ENCODE measurements at regions not wholly inside any gene's neighbourhood (a gene's known extent, or its start where the extent isn't known, plus 50 kb on each side); places are given as distances from the start of the nearest gene placed in this dataset.

DNA sequence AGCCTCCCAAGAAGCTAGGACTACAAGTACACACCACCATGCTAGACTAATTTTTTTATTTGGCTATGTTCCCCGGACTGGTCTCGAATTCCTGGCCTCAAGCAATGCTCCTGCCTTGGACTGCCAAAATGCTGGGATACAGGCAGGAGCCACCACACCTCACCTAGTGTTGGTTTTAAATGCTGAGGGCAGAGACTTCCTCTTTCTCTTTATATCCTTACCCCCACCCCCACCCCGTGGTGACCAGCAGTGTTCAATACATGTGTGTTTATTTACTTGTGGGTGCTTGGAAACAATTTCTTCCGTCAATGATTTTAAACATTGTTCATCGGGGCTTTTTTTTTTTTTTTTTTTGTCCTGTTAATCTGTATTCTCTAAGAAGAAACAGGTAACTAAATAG, 158.9 kb downstream of the ZBTB18 start:
- DNase-seq (no peak), ATAC-seq (no peak)
- Mint-ChIP-seq H3K36me3 (no peaks in the 10 kb centered on the region), H3K4me1 (peaks cover 0 to 3% (median 0%) of the 10 kb centered on the region in 7 donors), H3K27me3 (peaks cover 0 to 3% (median 0%) of the 10 kb centered on the region in 5 donors), H3K27ac (no peak overlapping the region), H3K4me3 (no peak overlapping the region), H3K9me3 (peaks cover 0 to 4% (median 0%) of the 10 kb centered on the region in 11 donors)
- Histone ChIP-seq H3K27ac (ENCODE audit: low read depth, low read length) (no peak overlapping the region), H3K27me3 (ENCODE audit: control insufficient read depth in 2 of 2, insufficient read depth in 2 of 2, low read length in 2 of 2) (no peaks in the 10 kb centered on the region), H3K4me1 (ENCODE audit: control insufficient read depth in 2 of 2, insufficient read depth in 2 of 2, low read length in 2 of 2) (no peaks in the 10 kb centered on the region), H3K9me3 (ENCODE audit: control insufficient read depth in 2 of 3, low read length in 3 of 3) (no peaks in the 10 kb centered on the region), H3K36me3 (ENCODE audit: control insufficient read depth in 2 of 3, insufficient read depth in 3 of 3, low read length in 3 of 3) (no peaks in the 10 kb centered on the region), H3K4me3 (ENCODE audit: low read length) (no peak overlapping the region)
- intact Hi-C loops (cut with micrococcal nuclease): no loop called here
- POLR2A ChIA-PET: no interaction called here
- CTCF ChIA-PET: interaction anchor here (1.4 kb wide), 1 partner anchor 18 kb away, joined by 3 read pairs; no protein-coding TSS in a partner anchor

- no peak overlapping the region for H3K4me3 Mint-ChIP-seq
- ATAC-seq (no peak), DNase-seq (peak in 1 of 9 donors; percentile 7)
- Histone ChIP-seq H3K4me1 (ENCODE audit: control insufficient read depth in 2 of 2, insufficient read depth in 2 of 2, low read length in 2 of 2) (no peaks in the 10 kb centered on the region), H3K9me3 (ENCODE audit: control insufficient read depth in 2 of 3, low read length in 3 of 3) (no peaks in the 10 kb centered on the region), H3K36me3 (ENCODE audit: control insufficient read depth in 2 of 3, insufficient read depth in 3 of 3, low read length in 3 of 3) (no peaks in the 10 kb centered on the region), H3K27me3 (ENCODE audit: control insufficient read depth in 2 of 2, insufficient read depth in 2 of 2, low read length in 2 of 2) (no peaks in the 10 kb centered on the region), H3K4me3 (ENCODE audit: low read length) (no peak overlapping the region), H3K27ac (ENCODE audit: low read depth, low read length) (no peak overlapping the region)
- H3K9me3 Mint-ChIP-seq: peaks cover 0 to 4% (median 0%) of the 10 kb centered on the region in 11 donors
- H3K4me1 Mint-ChIP-seq: peaks cover 0 to 3% (median 0%) of the 10 kb centered on the region in 7 donors
- H3K27me3 Mint-ChIP-seq: peaks cover 0 to 3% (median 0%) of the 10 kb centered on the region in 5 donors
- POLR2A ChIA-PET: no interaction called here
- CTCF ChIA-PET: no interaction called here
- intact Hi-C loops (cut with micrococcal nuclease): no loop called here
- H3K36me3 Mint-ChIP-seq: no peaks in the 10 kb centered on the region
- no peak overlapping the region for H3K27ac Mint-ChIP-seq
Measured at GRCh38 chr1:244210884-244211558, 159.9 kb downstream of the ZBTB18 start.

DNA sequence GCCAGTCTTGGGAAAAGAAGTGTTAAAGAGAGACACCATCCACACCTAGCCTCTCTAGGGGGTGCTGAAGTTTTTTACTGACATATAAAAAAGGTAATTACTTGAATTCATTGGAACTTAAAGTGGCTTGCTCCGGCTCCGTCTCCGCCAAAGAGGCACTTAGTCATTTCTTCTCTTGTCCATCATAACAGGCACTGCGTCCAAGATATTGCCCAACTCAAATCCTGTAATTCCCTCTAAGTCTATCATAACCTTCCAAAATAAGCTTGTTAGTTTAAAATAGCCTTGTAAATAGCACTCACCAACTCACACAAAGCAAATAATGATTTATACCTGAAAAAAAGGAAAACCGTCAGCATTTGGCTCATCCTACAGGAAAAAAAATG, 160.5 kb downstream of the ZBTB18 start:
- ChIA-PET CTCF (no interaction called here), POLR2A (no interaction called here)
- Histone ChIP-seq H3K27ac (ENCODE audit: low read depth, low read length) (no peak overlapping the region), H3K4me1 (ENCODE audit: control insufficient read depth in 2 of 2, insufficient read depth in 2 of 2, low read length in 2 of 2) (no peaks in the 10 kb centered on the region), H3K9me3 (ENCODE audit: control insufficient read depth in 2 of 3, low read length in 3 of 3) (no peaks in the 10 kb centered on the region), H3K27me3 (ENCODE audit: control insufficient read depth in 2 of 2, insufficient read depth in 2 of 2, low read length in 2 of 2) (no peaks in the 10 kb centered on the region), H3K4me3 (ENCODE audit: low read length) (no peak overlapping the region), H3K36me3 (ENCODE audit: control insufficient read depth in 2 of 3, insufficient read depth in 3 of 3, low read length in 3 of 3) (no peaks in the 10 kb centered on the region)
- DNase-seq (no peak), ATAC-seq (no peak)
- intact Hi-C loops (cut with micrococcal nuclease): no loop called here
- Mint-ChIP-seq H3K27ac (no peak overlapping the region), H3K4me3 (no peak overlapping the region), H3K4me1 (peaks cover 0 to 3% (median 0%) of the 10 kb centered on the region in 7 donors), H3K36me3 (no peaks in the 10 kb centered on the region), H3K9me3 (peaks cover 0 to 4% (median 0%) of the 10 kb centered on the region in 11 donors), H3K27me3 (peaks cover 0 to 1% (median 0%) of the 10 kb centered on the region in 5 donors)

DNA sequence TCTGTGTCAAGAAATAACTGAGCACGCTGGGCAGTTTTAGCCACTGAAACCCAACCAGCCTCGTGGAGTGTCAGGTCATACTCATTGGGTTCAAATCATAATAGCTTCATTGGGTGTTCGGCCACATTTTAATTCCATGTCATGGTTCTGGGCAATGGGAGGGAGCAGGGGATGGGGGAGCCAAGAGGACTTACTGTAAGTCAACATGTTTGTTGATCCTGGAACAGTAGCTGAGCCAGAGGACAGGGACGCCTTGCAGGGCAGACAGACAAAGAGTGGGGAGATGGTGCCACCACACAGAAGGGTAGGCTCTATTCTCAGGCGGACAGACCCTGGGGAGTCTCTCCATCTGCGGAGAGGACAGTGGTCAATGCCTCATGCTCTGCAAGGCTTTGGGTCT, 161.1 kb downstream of the ZBTB18 start:
- Mint-ChIP-seq H3K27me3 (peaks cover 0 to 6% (median 0%) of the 10 kb centered on the region in 5 donors), H3K9me3 (peaks cover 0 to 4% (median 0%) of the 10 kb centered on the region in 11 donors), H3K36me3 (no peaks in the 10 kb centered on the region), H3K4me3 (no peak overlapping the region), H3K4me1 (peaks cover 0 to 3% (median 0%) of the 10 kb centered on the region in 7 donors), H3K27ac (no peak overlapping the region)
- DNase-seq (no peak), ATAC-seq (no peak)
- Histone ChIP-seq H3K9me3 (ENCODE audit: control insufficient read depth in 2 of 3, low read length in 3 of 3) (no peaks in the 10 kb centered on the region), H3K36me3 (ENCODE audit: control insufficient read depth in 2 of 3, insufficient read depth in 3 of 3, low read length in 3 of 3) (no peaks in the 10 kb centered on the region), H3K4me3 (ENCODE audit: low read length) (no peak overlapping the region), H3K27ac (ENCODE audit: low read depth, low read length) (no peak overlapping the region), H3K27me3 (ENCODE audit: control insufficient read depth in 2 of 2, insufficient read depth in 2 of 2, low read length in 2 of 2) (no peaks in the 10 kb centered on the region), H3K4me1 (ENCODE audit: control insufficient read depth in 2 of 2, insufficient read depth in 2 of 2, low read length in 2 of 2) (no peaks in the 10 kb centered on the region)
- ChIA-PET CTCF (no interaction called here), POLR2A (no interaction called here)
- intact Hi-C loops (cut with micrococcal nuclease): no loop called here

GRCh38 chr1:244212797-244213475, 161.9 kb downstream of the ZBTB18 start:
- no peak overlapping the region for H3K4me3 Mint-ChIP-seq
- Histone ChIP-seq H3K4me3 (ENCODE audit: low read length) (no peak overlapping the region), H3K27ac (ENCODE audit: low read depth, low read length) (no peak overlapping the region), H3K9me3 (ENCODE audit: control insufficient read depth in 2 of 3, low read length in 3 of 3) (no peaks in the 10 kb centered on the region), H3K36me3 (ENCODE audit: control insufficient read depth in 2 of 3, insufficient read depth in 3 of 3, low read length in 3 of 3) (no peaks in the 10 kb centered on the region), H3K4me1 (ENCODE audit: control insufficient read depth in 2 of 2, insufficient read depth in 2 of 2, low read length in 2 of 2) (no peaks in the 10 kb centered on the region), H3K27me3 (ENCODE audit: control insufficient read depth in 2 of 2, insufficient read depth in 2 of 2, low read length in 2 of 2) (no peaks in the 10 kb centered on the region)
- peaks cover 0 to 4% (median 0%) of the 10 kb centered on the region in 11 donors for H3K9me3 Mint-ChIP-seq
- ChIA-PET CTCF (no interaction called here), POLR2A (no interaction called here)
- no peak for ATAC-seq
- peaks cover 0 to 6% (median 0%) of the 10 kb centered on the region in 5 donors for H3K27me3 Mint-ChIP-seq
- H3K27ac Mint-ChIP-seq: no peak overlapping the region
- no peaks in the 10 kb centered on the region for H3K36me3 Mint-ChIP-seq
- intact Hi-C loops (cut with micrococcal nuclease): no loop called here
- DNase-seq: no peak
- peaks cover 0 to 3% (median 0%) of the 10 kb centered on the region in 7 donors for H3K4me1 Mint-ChIP-seq

DNA sequence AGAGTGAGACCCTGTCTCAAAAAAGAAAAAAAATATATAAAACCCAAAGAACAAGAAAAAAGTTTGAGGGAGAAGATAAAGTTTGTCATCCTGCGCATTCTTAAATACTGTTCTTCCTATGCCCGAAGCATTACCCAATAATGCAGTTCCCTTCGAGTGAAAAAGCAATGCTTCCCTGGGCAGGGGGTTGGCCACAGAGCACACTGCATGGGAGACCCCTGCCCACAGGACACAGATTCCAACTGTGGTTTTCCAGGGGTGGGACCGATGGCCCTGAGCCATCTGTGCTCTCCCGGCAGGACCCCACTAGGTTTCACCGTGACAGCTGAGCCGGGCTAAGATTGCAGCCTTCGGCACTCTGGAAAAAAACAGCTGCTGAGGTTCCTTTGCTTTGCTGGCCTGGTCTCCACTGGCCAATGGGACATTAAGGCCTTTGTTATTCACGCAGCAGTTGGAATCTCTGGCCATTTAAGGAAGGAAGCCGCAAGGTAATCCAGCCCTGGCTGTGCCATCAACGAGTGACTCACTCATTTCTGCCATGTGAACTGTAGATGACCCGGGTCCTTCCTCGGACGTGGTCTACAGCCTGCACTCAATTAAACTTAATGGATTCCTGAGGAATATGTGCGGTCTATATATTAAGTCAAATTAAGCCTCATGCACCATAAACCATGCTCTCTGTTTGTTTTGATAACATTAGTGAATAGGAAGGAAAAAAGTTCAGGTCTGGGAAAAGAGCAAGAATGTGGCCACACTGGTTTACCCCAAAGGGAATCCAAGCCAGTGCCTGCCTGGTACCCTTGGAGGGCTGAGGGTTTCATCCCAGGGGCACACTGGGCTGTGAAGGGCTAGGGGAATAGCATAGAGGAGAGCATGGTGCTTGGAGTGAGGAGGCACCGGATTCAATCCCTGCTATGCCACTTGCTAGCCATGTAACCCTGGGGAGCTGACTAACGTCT, 163.2 kb downstream of the ZBTB18 start:
- no peak for DNase-seq

More for the DNA sequence above, 163.2 kb downstream of the ZBTB18 start:
- Mint-ChIP-seq H3K9me3 (peaks cover 0 to 2% (median 0%) of the 10 kb centered on the region in 11 donors), H3K27ac (no peak overlapping the region), H3K27me3 (peaks cover 0 to 7% (median 0%) of the 10 kb centered on the region in 5 donors), H3K4me1 (no peaks in the 10 kb centered on the region), H3K36me3 (no peaks in the 10 kb centered on the region), H3K4me3 (no peak overlapping the region)
- H3K27ac ChIP-seq (ENCODE audit: low read depth, low read length): no peak overlapping the region
- intact Hi-C loops (cut with micrococcal nuclease): no loop called here
- ATAC-seq: peak; percentile 55
- no peaks in the 10 kb centered on the region for H3K27me3 ChIP-seq (ENCODE audit: control insufficient read depth in 2 of 2, insufficient read depth in 2 of 2, low read length in 2 of 2)
- ChIA-PET CTCF (no interaction called here), POLR2A (no interaction called here)
- H3K9me3 ChIP-seq (ENCODE audit: control insufficient read depth in 2 of 3, low read length in 3 of 3): no peaks in the 10 kb centered on the region
- H3K36me3 ChIP-seq (ENCODE audit: control insufficient read depth in 2 of 3, insufficient read depth in 3 of 3, low read length in 3 of 3): no peaks in the 10 kb centered on the region
- no peaks in the 10 kb centered on the region for H3K4me1 ChIP-seq (ENCODE audit: control insufficient read depth in 2 of 2, insufficient read depth in 2 of 2, low read length in 2 of 2)
- H3K4me3 ChIP-seq (ENCODE audit: low read length): no peak overlapping the region
